GM21717 (cell line): ENCODE measurements at regions not wholly inside any gene's neighbourhood (a gene's known extent, or its start where the extent isn't known, plus 50 kb on each side); places are given as distances from the start of the nearest gene placed in this dataset.

Experiments
- ATAC-seq: cut with Tn5 transposase; IDR thresholded peaks from one replicate; pipeline ENCODE4 v1.9.1; 2021; ENCODE audit warnings: mild to moderate bottlenecking, moderate library complexity; ENCODE audit not compliant: unreplicated experiment

DNA sequence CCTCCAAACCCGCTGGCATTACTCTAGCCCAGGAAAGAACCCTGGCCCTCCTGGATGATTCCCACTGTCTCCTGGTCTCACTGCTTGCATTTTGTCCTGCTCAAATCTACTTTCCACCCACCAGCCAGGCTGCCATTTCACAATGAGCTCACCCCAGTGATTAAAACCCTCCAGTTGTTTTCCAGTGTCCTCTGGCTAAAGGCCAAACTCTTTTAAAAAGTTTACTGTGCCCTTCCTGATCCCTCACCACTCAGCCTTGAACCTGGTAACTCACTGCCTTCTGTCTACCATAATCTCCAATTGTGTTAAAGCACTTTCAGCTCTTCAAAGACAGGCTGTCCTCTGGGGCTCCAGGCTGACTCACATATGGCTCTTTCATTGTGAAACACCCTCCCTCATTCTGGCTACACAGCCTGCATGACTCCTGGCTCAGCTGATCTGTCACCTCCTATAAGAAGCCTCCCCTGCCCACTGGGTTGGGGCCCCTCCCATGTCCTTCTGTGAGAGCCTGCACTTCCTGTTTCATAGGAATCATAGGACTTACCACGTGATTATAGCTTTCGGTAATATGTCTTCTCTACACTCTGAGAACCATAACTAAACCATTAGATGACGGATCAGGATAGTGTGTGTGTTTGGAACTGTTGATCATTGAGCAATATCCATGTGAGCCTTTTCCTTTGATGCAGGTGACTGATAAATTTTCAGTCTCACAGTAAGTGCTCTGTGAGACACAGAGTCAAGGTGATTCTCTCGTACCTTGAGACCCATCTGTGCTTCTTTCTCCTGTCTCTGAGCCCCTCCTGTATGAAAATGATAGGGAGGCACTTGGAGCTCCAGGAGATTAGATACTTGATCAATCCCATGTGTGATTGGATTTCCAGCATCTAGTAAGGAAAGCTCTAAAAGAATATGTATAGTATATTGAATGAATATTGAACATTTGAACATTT lies 590.8 kb upstream of the ID2 start:
- peak; percentile 59 for ATAC-seq

DNA sequence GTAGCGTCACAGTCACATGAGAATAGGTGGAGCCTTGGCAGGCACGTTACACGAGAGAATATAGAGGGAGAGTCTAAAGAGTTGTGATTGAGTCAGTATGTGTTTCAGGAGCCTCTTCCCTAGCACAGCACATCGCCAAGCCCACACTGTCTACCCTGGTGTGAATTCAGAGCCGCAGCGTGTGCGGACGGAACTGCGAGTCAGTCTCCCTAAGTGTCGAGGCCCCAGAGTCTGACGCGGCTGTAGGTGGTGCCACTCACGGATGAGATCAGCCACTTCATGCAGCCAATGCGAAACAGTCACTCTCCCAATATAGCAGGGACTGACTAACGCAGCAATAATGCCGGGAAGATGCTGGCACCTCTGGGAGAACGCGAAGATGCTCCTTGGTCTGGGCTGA lies 587.3 kb upstream of the ID2 start:
- ATAC-seq, result no peak

DNA sequence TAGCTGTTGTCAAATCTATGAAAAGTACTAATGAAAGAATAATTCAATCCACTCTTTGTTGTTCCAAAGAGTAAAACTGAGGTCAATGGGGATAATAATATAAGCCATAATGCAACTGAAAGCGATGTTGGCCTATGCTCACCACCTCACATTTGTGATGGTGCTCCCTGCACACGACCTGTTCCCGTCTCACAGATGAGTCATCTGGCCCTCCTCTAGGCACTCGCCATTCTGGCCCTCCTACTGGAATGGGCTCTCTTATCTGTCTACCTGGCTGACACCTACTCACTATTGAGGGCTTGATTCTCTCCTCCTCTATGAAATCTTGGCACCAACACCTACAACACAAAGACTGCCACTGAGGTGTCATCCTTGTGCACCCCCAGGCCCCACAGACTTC lies 585.9 kb upstream of the ID2 start:
- no peak for ATAC-seq

DNA sequence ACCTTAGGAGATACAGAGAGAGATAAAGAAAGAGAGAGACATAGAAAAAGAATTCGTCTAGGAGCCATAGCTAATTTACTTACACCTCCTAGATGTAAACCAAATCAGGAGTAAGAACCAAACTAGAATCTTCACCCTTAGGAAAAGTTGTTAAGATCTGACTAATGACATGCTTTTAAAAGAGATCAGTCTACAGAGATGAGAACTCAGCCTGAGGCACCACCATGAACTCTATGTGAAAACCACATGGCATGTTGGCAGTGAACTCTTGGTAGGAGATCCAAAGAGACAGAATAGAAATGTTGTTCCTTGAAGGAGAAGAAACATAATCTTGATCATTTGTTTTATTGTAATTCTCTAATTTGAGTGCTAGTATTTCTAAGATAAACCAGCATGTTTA lies 585.4 kb upstream of the ID2 start:
- no peak for ATAC-seq

DNA sequence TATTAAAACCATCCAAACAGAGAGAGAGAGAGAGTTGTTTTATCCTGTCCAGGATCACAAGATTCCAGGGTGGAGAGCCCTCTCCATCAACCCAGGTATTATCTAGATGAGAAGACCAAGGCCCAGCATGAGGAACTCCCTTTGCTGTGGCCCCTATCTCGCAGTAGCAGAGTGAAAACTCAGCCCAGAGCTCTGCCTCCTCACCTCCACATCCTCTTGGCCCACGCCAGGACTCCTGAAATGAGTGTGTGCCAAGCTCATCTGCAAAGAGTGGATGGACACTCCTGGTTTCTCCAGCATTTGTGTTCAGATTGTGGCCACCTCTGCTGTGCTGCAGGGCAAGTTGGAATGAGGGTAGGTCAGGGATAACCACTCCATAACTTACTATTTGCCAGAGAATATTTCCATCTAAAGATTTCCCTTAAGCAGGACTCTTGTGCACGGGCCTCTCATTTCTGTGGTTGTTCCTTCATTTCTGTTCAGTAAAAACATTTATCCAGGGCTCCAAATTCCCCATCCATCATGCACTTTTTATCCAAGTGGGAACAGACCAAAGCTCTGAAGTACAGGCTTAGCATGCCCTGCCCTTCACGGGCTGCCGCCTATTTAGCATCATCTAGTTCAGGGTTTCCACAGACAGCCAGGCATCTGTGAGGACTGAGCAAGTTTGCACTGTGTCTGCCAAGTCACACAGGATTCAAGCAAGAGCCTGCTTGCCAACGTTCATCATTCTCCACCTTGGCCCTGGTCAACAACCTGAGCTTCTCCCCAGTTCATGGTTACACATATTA lies 583.2 kb upstream of the ID2 start:
- ATAC-seq, result no peak

DNA sequence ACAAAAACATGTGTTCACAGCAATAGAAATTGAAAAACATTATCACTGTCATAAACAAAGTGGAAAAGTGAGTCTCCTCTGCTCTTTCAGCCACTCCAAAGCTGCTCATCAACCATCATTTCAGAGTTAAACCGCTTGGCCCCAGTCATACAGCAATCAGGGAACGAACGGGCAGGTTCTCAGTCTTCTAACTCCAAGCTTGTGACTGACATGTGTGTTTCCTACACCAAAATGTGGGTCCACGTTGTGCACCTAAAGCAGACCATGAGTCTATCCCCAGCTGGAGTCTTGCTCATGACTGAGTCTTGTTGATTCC lies 582.6 kb upstream of the ID2 start:
- no peak for ATAC-seq

DNA sequence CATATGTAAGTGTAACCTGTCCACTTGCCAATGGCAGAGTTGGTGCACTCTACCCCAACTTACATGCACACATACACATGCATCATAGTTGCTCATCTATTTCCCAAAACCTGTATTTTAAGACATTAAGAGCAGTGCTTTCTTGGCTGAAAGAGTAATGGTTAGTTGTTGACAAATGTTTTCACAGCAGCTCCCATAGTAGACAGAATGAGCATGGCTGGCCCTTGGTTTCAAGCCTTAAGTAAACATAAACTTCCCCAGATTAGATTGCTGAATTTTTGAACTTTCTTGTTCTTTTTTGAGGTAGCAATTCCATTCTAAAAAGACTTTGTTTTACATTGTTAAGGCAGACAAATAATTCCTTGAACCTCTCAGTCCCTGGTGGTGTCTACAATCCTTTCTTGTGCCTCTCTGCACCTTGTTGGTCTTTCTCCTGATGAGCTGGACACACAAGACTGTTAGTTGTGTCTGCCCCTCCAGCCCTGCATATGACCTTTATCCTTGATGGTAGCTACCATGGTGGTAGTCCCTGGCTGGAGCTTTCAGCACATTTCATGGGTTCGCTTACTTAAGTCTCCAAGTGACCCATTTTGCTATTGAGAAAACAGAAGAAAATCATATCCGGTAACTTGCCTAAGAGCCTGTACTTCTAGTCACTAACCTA lies 580.1 kb upstream of the ID2 start:
- ATAC-seq, result no peak

DNA sequence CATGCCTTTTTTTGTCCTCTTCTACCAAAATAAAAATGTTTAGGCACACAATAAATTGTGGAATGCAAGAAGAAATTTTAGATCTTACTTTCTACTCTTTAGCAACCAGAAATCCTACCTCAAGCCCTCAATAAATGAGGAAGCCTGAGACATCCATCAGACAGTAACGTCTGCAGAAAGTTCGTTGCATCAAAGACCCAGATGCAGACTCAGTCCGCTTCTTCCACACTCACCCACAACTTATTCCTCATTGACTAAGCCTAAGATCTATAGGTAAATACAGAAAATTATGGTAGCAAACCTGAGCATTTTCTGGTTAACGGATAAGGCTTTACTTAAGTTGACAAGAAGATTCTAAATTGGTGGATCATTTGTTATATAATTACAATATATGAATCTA lies 579.4 kb upstream of the ID2 start:
- ATAC-seq, result no peak

DNA sequence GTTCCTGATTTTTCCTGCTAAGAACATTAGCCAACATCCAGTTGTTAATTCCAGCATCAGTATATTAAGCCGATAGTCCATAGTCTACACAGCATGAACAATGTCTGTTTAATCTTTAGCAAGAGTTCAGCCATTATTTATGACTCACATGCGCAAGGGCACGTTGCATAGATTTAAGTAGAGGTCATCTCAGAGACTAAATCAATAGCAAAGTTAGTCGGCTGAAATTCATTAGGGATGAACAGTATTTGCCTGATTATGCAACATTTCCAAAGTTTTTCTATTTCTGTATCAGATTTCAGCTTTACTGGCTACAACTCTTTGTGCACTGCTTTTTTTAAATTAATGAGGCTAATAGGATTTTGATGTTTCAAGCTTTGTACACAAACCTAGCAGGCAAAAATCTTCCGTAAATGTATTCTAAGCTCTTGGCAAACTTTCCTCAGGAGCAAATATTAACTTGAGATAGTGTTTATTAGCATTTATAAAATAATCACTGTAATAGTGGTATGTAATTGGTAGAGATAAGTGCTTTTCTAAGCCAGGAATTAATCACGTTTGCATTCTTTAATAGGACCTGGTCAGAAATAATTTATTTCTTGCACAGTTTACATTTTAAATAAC lies 578.7 kb upstream of the ID2 start:
- no peak for ATAC-seq

DNA sequence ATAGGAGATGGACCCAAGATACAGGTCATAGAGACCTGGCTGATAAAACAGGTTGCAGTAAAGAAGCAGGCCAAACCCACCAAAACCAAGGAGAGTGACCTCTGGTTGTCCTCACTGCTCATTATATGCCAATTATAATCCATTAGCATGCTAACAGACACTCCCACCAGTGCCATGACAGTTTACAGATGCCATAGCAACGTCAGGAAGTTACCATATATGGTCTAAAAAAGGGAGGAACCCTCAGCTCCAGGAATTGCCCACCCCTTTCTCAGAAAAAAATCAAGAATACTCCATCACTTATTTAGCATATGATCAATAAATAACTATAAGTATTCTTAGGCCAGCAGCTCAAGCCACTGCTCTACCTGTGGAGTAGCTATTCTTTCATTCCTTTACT lies 574.7 kb upstream of the ID2 start:
- ATAC-seq, result no peak

DNA sequence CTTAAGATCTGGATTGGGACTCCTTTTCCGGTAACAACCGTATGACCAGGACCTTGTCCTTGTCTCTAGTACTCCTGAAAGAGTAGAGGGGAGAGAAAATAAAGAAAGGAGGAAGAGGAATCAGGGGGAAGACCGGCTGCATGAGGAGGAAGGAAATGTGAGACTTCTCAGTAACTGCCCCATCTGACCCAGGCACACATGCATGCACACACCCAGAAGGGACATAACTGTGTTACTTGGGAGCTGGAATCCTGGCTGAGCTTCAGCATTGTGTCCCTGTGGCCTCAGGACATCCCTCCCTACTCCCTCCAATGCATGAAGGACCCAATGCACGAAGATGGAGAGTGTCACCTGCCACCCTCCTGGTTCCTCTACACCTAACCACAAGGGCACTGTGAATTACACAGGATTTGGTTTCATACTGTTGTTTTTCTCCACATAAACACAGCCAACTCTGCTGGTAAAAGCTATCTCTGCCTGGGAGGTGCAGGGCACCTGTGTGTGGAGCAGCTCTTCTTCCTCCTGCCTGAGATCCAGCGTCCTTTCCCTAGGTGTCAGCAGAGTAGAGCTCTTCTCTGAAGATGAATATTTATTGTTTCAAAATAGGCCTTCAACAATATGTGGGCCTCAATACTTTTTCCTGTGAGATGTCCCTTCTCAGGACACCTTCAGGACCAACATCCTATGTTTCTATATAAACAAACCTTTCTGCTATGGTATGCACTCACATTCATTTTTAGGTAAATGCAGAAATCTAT lies 574.1 kb upstream of the ID2 start:
- no peak for ATAC-seq

DNA sequence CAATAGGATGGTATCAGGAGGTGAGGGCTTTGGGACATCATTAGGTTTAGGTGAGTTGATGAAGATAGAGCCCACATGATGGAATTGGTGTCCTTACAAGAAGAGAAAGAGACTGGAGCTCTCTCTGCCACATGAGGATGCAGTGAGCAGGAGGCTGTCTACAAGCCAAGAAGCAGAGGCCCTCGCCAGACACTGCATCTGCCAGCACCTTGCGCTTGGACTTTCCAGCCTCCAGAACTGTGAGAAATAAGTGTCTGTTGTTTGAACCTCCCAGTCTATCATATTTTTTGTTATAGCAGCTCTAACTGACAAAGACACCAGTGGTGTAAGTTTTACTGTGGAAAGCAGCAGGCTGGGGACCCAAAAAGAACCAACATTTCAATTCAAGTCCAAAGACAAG lies 571.1 kb upstream of the ID2 start:
- ATAC-seq, result no peak

DNA sequence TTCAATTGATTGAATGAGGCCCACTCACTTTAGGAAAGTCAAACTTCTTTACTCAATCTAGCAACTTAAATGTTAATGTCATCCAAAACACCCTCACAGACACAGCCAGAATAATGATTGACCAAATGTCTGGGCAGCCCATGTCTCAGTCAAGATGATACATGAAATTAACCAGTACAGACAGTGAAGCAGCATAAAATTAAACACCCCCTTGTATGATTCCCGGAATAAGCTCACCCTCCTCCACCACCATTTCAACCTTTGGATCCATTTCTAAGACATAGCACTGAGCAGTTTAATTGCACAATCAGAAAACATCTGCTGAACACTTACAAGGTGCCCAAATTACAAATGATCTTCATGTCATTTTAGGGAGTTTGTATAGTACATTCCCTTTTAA lies 570.7 kb upstream of the ID2 start:
- ATAC-seq, result no peak

DNA sequence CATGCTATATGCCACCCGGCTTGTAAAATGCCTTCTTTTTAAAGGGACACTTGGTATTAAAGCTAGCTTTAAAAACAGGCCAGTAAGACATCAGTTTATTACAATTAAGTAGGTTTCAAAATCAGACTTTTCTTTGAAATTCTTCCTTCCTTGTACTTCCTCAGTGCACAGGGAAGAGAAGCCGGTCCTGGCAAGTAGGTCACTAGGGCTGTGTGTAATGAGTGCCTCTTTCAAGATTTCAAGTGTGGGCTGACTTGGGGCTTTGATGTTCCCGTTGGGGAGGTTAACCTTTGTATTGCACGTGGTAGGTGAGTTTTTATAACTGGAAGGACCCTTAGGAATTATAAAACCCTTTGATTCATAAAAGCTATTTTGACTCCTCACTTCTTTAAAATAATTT lies 566.4 kb upstream of the ID2 start:
- ATAC-seq, result no peak

DNA sequence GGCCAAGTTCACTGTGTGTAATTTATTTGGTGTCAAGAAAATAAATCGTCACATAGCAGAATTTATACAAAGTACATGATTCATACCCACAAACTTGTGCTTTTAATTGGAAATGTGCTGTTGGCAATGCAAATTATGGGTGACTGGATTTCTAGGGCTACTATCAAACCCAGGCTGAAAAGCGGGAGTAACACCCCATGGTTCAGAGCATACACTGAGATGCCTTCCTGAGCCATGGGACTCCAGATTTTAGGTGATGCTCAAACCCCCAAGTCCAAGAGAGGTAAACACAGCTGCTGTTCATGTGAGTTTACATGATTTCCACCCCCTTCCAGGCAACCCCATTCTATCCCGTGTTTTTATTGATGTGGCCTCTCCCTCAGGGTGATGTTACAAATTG lies 565.9 kb upstream of the ID2 start:
- ATAC-seq, result no peak

DNA sequence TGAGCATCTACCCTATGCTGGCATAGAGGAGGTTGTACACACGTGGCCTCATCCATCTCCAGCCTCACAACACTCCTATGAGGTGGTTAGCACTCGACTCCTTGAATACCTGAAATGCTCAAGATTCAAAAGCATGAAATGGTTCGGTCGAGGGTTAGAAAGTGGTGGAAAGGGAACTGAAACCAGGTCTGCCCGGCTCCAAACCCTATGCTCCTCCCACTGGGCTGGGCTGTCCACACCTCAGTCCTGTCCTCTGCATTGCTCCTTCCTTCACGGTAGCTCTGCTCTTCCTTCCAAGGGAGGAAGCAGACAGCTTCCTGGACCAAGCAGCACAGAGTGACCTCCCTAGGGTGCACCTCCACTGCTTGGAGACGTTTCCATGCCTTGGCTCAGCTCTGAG lies 565.2 kb upstream of the ID2 start:
- peak; percentile 95 for ATAC-seq

DNA sequence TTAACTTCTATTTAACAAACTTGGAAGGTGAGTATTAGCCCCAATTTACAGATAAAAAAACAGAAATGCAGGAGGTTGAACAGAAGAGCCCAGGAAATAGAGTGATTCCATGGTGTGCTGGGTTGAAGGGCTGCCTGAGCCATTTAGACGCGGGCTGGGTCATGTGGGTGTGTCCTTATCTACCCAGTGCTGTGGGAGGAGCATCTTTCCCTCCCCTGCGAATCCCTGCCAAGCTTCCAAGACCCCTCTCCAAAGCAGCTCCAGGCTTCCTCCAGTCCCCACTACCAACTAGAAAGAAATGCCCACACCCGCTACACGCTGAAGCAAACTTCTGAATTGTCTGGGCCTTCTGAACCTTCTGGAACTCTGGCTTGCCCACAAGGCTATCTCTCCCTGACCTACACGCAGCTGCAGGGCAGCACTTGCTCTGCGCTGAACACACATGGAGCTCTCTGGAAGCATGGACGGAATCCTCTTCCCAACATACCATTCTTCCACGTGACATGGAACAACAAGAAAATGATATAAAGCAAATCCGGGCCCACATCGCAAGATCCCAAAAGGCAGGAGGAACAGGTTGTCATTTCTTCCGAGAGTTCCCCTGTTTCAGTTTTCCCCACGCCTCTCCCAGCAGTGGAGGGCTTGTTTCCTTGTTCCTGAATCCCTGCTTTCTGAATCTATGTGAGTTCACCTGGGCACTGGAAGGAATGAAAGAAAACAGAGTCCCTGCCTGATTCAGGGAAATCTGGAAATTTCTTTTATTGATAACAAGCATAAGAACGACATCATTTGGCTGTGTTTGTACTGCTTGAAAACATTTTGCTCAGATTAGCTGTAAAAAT lies 562.7 kb upstream of the ID2 start:
- no peak for ATAC-seq

DNA sequence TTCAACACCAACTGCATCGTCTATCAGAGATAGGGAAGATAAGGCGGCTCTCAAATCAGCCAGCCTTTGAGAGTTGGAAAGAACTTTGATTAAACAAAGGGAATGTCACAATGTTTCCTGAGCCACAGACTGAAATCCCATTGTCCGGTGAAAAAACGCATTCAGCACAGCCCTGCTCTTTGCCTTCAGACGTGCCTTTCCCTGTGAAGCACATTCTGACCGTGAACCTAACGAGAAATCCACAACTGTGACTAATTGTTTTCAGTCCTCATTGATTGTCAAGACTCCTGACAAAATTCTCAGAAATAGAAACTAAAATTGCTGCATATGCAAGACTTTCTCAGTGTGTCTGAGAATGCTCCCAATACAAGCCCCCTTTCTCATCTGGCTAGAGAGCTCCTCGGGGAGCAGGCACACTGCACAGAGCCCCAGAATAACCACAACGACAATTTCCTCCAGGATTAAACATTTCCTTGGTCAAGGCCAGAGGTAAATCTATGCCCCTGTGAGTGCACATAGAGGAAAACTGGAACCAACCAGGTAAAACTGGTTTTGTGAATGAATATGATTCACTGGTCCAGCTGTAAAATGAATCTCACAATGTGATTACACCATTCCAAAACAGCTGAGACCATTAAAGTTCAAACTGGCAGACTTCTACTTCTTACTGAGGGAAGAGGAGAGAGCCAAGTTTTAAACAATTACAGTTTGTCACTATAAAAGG lies 561.9 kb upstream of the ID2 start:
- ATAC-seq, result no peak

DNA sequence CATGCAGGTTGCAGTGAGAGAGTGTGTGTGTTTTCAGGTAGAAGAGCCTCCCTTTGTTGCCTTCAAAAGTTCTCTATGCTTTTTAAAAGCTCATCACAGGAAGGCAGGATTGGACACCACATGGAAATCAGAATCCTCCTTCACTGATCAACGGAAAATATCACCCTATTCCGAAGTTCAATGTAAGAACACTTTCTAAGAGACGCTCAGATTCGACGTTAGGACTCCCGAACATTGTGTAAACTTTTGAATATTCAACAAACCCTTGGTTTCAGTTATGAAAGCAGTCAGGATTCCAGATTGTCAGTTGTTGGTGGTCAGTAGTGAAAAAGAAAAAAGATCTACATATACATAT lies 561.4 kb upstream of the ID2 start:
- ATAC-seq, result no peak
